ENCODE measurements at regions not wholly inside any gene's neighbourhood (a gene's known extent, or its start where the extent isn't known, plus 50 kb on each side); places are given as distances from the start of the nearest gene placed in this dataset.

DNA sequence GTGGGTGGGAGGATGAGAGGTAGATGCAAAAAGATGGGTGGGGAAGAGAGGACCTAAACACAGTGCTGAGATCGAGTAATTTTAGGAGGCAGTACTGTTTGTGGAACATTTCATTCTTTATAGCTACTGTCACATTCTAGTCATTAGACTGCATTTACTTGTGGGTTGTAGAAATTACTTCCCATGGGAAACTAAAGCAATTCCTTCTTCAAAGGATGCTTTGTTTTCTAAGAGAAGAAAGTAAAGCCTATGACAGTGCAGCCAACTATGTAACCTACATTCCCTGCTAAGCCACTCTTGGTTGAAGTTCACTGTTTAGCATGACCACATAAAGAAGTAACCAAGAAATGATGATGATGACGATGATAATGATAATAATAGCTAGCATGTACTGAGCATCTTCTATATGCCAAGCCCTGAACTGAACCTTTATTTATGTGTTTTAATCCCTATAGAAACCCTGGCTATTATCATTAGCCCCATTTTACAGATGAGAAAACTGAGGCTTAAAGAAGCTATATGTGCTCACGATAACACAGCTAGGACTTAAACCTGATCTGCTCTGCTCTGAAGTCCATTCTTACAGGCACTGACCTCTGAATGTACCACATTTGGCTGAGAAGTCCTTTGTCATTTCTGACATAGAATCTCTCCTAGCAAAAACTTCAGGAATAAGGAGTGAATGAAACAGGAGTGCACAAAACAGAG lies 114.5 kb upstream of the KIT start:
- ChIA-PET CTCF (interaction anchor here (0.5 to 1.5 kb wide), 2 partner anchors 12 to 103 kb away, joined by 3 read pairs; no protein-coding TSS in a partner anchor), POLR2A (interaction anchor here (0.6 kb wide), 1 partner anchor 1903 kb away, joined by 4 read pairs; no protein-coding TSS in a partner anchor)
- H3K4me3 Mint-ChIP-seq (ENCODE audit: unreplicated experiment) = no peak overlapping the region
- DNase-seq (ENCODE audit: unreplicated experiment) = no peak
- H3K27me3 Mint-ChIP-seq (ENCODE audit: insufficient read depth, unreplicated experiment) = no peaks in the 10 kb centered on the region
- BruUV-seq (replicated peaks) = no TSS peak
- TF ChIP-seq CTCF (IDR thresholded peaks at IDR 0.05; ENCODE audit: unreplicated experiment) = no peak
- H3K4me1 Mint-ChIP-seq (ENCODE audit: insufficient read depth, unreplicated experiment) = peaks cover 11% of the 10 kb centered on the region
- intact Hi-C loops (cut with micrococcal nuclease) = no loop called here
- no peaks in the 10 kb centered on the region for H3K9me3 Mint-ChIP-seq (ENCODE audit: unreplicated experiment)
- H3K36me3 Mint-ChIP-seq (ENCODE audit: insufficient read depth, unreplicated experiment) = no peaks in the 10 kb centered on the region
- H3K27ac Mint-ChIP-seq (ENCODE audit: low read depth, unreplicated experiment) = no peak overlapping the region

DNA sequence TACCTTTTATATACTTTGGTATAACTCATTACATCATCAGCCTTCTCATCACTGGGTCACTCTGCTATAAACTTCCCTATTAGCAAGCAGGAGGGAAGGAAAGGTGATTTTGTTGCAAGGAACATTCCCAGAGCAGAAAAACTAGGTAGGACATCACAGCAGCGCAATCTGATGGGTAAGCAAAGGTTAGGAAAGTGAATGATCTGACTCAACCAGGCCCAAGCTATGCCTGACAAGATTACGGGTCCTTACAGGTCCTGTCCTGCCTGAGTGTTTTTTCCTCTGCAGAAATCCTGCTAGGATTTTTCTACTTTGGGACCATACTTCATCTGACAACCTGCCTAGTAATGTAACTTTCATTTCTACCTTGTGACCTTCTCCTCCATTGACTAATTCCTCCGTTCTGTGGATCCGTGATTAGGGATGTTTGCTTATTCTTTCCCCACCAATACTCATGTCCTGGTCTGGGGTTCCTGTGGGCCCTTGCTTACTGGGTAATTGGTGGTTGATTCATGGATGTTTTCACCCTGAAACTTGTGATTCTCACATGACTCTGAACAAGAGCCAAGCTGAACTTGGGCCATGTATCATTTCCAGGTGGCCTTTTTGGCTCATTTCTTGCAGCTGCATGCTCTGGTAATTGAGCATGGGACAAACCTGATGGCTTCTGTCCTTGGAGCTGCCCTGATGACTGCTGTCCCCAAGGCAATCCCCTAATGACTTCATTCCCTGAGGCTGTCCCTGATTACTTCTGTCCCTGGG lies 111.9 kb upstream of the KIT start:
- Mint-ChIP-seq H3K27me3 (ENCODE audit: insufficient read depth, unreplicated experiment) (no peaks in the 10 kb centered on the region), H3K36me3 (ENCODE audit: insufficient read depth, unreplicated experiment) (no peaks in the 10 kb centered on the region)
- no peak for TF ChIP-seq CTCF (IDR thresholded peaks at IDR 0.05; ENCODE audit: unreplicated experiment)

GRCh38 chr4:54547299-54548097 lies 110.3 kb upstream of the KIT start:
- TF ChIP-seq CTCF (IDR thresholded peaks at IDR 0.05; ENCODE audit: unreplicated experiment) = no peak
- H3K4me1 Mint-ChIP-seq (ENCODE audit: insufficient read depth, unreplicated experiment) = peaks cover 12% of the 10 kb centered on the region
- DNase-seq (ENCODE audit: unreplicated experiment) = no peak
- H3K27me3 Mint-ChIP-seq (ENCODE audit: insufficient read depth, unreplicated experiment) = no peaks in the 10 kb centered on the region
- no peaks in the 10 kb centered on the region for H3K36me3 Mint-ChIP-seq (ENCODE audit: insufficient read depth, unreplicated experiment)
- CTCF ChIA-PET = interaction anchor here (0.6 to 1.2 kb wide), 4 partner anchors 9 to 774 kb away, joined by 3 to 4 read pairs (median 3); no protein-coding TSS in a partner anchor
- H3K4me3 Mint-ChIP-seq (ENCODE audit: unreplicated experiment) = no peak overlapping the region
- BruUV-seq (replicated peaks) = no TSS peak
- H3K9me3 Mint-ChIP-seq (ENCODE audit: unreplicated experiment) = no peaks in the 10 kb centered on the region
- POLR2A ChIA-PET = no interaction called here
- H3K27ac Mint-ChIP-seq (ENCODE audit: low read depth, unreplicated experiment) = no peak overlapping the region
- intact Hi-C loops (cut with micrococcal nuclease) = no loop called here

More for the DNA sequence above, 111.9 kb upstream of the KIT start:
- intact Hi-C loops (cut with micrococcal nuclease) = no loop called here
- Mint-ChIP-seq H3K27ac (ENCODE audit: low read depth, unreplicated experiment) (no peak overlapping the region), H3K4me3 (ENCODE audit: unreplicated experiment) (no peak overlapping the region), H3K9me3 (ENCODE audit: unreplicated experiment) (no peaks in the 10 kb centered on the region), H3K4me1 (ENCODE audit: insufficient read depth, unreplicated experiment) (peaks cover 12% of the 10 kb centered on the region)
- DNase-seq (ENCODE audit: unreplicated experiment) = no peak
- no TSS peak for BruUV-seq (replicated peaks)
- ChIA-PET CTCF (interaction anchor here (0.5 to 1.1 kb wide), 3 partner anchors 21 to 835 kb away, joined by 3 to 7 read pairs (median 4); no protein-coding TSS in a partner anchor), POLR2A (no interaction called here)
